Smooth muscle cell of the brain vasculature (primary cell): ENCODE measurements at regions not wholly inside any gene's neighbourhood (a gene's known extent, or its start where the extent isn't known, plus 50 kb on each side); places are given as distances from the start of the nearest gene placed in this dataset.

Experiments
- DNase-seq: peaks from one replicate; pipeline ENCODE4 v3.0.0-alpha.2; 2012; ENCODE audit warnings: low read depth, low spot score

DNA sequence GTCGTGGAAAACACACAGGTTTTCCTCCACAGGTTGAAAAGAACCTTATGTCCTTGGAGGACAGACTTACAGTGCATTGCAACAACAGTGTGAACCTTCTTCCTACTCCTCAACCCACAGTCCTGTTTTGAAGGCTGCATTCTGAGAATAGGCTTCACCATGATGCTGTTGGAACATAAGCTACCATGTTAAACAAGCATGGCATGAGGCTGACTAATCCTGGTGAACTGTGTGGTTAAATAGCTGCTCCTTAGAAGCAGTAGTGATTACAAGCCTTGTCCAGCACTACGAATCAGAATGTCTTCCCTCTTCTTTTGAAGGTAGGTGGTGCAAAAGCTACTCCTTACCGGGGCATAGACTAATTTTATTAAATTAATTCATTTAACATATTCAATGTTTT, 368.5 kb upstream of the EPHA7 start:
- no peak for DNase-seq

DNA sequence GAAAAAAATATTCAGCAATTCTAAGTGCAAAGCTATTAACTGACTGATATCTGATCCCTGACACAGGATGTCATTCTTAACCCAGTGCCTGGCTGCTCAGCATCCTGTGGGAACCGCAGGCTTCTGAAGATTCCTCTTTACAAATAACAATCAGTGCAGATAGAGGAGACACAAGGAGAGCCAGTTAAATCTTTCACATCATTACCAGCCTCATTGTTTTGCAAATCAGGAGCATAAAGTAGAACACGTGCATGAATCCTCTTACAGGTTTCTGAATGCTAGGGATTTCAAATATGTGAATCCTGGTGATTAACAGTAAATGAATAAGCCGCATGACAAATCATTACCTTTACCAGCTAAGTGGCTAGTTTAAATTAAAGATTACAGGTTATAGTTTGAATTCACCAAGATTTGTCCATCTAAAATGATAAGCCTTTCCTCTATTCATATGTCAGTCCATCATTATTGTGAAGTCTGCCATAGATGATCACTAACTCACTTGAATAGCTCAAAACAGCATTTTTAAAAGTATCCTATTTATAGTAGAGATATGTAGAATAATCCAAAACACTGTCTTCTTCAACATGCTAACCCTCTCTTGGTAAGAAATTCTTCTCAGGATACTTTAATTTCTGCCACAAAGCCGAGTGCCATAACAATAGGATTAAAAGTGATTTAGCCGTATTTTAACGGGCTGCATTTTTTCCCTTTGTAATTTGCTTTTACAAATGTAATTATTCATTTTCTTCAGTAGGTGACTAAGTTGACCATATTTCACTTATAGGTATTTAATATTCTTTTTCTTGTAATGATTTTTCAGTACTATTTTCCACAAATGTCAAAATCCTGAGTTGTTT, 367.3 kb upstream of the EPHA7 start:
- no peak for DNase-seq

DNA sequence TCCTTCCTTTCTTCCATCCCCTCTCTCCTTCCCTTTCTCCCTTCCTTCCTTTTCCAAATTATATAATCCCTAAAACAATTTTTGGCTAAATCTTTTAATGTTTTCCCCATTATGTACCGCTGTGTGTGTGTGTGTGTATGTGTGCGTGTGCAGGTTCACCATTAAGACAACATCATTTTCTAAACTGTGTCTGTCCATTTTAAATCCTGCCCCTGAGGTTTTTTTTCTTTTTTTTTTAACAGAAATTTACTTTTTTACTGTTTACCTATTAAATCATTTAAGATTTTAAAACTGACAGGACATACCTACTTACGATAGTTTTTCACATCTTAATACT, 366.3 kb upstream of the EPHA7 start:
- no peak for DNase-seq

DNA sequence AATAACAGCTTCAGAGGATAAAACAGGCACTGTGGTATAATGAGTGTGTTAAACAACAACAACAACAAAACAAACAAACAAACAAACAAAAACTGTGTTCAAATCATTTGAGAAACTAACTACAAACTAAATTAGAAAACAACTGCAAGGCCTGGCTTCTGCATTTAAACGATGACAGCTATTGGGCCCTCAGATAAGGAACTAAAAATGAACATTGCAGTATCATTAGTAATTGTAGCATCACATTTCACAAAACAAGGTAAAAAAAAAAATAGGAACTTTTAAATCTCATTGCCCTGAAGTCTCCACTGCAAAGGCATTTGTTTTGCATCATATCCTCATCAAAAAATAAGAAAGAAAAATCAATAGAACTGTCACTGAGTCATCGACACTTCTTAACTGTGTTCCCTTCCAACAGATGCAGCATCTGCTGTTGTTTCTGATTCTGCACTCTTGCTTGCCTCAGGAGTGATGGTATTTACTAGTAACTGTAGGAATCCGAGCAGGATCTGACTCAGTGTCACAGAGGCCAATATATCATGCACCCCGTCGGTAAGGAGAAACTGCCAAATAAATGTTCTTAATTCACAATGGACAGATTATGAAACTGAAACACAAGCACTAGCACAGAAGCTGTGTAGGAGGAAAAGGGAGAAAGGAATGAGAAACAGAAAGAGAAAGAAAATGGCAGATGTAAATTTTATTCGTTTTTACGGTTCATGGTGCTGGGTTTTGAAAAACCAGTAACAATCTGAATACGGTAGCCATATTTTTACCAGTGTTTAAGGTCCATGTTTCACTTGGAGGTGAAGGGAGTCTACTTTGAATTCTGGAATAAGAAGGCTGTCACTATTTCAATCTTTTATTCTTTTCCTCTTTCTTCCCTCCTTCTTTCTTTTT, 365.7 kb upstream of the EPHA7 start:
- DNase-seq: peak; percentile 88

DNA sequence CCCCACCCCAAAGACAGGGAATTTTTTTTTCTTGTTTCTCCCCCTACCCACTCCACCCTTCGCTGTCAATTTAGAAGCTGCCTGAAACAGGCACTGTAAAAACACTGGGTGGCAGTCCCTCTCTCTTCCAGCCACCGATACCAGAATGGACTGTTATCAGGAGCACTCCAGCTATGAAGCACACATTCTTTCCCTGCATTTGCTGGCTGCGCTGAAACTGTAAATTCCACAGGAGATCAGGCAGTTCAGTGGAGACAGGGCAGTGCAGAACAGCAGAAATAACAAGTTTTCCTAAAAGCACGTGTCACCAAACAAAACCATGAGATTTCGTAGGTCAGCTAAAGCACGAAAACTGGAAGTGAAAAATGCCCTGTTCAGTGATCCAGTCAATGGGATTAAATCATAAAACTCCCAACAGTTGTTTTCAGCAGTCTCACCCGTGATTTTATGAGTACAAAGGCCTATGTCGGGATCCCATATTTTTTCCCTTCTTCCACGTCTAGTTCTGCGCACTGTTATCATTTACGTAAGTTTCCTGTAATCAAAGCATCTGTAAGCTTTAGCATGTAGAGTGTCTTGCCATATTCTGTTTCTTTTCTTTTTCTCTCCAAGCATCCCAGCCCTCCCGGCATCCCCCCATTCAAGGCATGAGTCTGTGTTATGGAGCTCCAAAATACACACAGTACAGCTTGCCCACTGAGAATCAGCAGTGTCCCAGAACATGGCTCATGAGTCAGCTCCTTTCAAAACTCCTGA, 359.9 kb upstream of the EPHA7 start:
- DNase-seq: peak; percentile 77

DNA sequence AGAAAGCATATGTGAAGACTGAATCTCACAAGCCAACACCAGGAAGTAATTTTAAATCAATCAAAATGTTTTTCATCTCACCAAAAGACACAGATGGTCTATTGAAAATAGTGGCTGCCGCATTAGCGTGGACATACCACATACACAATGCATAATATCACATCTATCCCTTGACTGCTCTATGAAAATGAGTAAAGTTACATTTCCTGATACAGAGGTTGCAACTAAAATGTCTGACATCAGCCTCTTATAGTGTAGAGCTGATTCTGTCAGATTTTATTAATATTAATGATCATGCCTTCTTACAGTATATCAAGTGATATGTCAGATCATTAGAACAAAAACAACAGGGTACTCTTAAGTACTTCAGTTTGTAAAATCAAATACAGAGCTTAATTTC, 339.8 kb upstream of the EPHA7 start:
- no peak for DNase-seq

DNA sequence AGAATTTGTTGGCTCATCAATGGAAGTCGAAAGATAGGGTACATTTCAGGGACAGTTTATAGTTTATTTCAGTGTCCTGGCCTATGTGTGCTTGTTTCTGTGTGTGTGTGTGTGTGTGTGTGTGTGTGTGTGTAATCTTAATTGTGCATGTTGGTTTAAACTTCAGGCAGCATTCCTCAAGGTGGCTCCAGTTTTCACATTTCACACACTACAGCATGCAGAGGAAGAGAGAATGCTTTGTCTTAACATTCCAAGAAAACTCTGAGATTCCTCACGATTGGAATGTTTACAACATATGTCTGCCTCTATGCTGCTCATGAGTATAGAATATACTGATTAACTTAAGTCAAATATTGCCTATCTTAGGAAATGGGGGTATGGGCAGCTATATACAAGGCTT, 332.6 kb upstream of the EPHA7 start:
- DNase-seq: no peak

DNA sequence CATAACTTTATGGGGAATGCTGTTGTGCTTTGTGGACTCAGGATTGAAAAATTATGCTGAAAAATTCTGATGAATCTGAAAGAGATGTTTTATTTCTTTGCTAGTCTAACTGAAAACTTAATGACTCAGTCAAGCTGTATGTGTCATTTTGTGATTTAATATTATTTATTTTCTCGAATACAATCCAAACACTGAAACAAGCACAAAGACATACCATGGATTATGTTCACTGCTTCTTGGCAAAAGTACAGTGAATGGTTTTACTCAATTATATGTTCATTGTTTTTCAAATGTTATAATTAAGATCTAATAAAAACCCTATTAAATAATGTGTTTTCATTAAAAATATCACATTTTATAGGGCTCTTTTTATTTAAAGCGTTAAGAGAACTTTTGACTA, 330.6 kb upstream of the EPHA7 start:
- DNase-seq: no peak

DNA sequence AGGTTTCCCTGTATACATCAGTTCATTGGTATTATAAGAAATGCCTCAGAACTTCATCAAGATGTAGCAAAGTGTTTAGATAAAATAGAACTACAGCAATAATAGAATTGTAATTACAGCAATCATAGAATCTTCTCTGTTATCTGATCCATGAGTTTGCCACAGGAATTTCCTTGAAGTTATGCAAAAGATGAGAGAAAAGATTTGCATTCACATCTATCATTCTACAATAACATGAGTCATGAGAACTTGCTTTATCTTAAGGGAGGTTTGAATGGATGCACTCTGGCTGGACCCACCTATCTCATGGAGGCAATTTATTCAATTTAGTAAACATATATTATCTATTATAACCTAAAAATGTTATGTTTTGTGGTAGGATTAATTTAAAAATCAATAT, 329.8 kb upstream of the EPHA7 start:
- DNase-seq: no peak

DNA sequence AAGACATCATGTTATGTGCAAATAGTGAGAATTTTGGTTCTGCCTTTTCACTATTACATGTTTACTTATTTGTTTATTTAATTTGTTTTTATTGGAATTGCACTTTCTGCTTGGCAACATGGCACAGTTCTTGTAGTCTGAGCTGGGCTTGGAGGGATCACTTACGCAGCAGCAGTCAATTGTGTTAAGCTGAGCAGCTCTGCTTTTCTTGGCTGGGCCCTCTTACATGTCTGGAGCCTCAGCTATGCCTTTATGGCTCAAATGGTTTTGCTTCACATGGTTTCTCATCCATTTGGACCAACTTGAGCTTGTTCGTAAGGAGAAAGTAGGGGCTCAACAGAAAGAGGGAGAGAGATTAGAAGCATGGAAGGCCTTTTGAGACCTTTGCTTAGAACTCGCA, 327.5 kb upstream of the EPHA7 start:
- no peak for DNase-seq

DNA sequence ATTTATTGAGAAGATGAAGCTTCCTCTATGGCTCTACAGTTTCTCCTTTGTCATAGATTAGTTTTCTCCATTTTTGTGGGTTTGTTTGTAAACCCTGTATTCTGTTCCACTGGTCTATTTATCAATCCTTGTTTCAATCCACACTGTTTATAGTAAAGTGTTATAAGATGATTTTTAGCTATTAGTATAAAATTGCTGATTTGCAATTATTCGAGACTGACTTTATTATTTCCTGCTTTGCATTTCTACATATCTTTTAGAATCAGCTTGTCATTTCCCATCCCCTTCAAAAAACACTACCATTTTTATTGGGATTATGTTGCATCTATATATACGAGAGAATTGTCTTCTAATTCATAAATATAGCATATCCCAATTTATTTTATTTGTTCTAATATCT, 325.9 kb upstream of the EPHA7 start:
- no peak for DNase-seq

DNA sequence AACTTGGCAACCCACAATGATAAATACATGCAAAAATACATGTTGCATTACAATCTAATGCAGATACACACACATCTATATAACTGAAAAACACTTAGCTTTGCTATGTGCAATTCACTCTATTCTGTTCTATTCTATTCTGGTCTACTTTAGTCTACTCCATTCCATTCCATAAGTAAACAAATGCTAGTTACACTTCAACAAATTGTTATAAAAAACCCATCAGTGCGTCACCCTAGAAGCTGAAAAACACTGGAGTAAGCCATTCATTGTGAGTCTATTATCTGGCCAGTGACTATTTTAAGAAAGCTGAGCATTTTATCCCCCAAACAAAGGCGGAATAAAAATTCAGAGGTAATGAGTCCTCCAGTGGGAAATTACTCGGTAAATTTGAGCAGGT, 315.7 kb upstream of the EPHA7 start:
- no peak for DNase-seq

DNA sequence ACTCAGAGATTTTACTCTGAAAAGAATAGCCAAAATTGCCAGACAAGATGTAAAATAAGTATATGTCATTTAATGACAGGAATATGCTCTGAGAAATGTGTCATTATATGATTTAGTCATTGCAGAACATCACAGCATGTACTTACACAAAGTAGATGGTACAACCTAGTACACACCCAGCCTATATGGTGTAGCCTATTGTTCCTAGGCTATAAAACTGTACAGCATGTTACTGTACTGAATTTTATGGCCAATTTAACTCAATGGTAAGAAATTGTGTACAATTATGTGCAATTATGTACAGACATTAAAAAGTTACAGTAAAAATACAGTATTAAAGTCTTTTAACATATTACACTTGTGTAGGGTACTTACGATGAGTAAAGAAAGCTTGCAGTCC, 311.9 kb upstream of the EPHA7 start:
- no peak for DNase-seq

DNA sequence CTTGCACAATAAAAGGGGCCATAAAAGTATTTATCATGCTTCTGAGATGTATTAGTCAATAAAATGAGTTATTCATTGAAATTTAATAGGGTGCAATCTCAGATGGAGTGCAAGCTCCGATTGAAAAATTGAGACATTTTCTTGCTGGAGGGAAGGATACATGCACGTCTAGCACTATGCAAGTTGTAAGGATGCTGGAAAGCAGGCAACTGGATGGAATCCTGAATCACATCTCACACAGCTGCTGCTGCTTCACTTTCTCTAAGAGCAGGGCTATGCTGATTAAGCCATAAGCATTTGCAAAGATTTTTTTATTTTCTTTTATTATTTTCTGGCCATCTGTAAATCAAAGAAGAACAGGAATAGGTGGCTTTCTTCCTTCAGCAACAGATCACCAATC, 308.8 kb upstream of the EPHA7 start:
- DNase-seq: no peak

DNA sequence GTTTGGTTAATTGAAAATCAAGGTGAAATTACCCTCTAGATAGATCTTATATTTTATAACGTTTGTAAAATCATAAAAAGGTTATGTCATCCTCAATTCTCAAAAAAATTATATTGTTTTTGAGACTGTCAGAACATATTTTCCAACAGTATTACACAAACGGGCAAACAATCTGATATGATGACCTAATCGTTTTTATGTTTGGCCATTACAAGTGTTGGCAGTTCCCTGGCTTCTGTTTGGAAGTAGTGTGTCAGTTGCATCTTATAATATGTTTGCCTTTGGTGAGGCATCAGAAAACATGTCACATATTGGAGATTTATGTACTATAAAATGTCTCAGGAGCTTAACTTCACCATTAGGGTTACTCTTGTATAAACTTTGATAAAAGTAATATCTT, 308.1 kb upstream of the EPHA7 start:
- no peak for DNase-seq

DNA sequence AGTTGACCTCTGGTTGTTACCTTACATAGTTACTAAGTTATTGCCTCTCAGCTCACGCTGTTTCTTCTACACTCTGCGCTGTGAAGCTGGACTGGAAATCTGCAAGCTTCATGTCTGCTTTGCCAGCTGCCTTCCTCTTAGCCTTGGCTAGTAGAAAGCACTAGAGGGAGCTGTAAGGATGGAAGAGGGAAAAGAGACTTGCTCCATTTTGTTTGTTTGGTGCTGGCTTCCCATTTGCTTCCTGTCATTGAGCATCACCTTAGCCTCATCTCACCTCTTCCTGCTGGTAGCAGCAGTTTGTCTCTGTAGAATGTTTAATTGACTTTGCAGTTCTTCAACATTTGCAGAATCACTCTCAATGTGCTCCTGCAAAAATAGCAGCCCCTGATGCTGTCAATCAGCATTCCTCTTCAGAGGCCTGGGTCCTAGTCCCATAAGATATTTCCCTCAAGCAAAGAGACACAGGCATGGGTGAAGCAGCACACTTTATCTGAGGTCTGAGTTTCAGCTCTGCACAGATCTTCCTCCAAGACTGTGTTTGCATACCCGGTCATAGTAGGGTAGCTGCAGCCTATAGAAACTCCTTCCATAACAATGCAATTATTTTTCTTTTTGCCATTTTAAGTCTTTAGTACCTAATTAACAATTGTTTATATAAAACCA, 302.2 kb upstream of the EPHA7 start:
- peak; percentile 57 for DNase-seq

DNA sequence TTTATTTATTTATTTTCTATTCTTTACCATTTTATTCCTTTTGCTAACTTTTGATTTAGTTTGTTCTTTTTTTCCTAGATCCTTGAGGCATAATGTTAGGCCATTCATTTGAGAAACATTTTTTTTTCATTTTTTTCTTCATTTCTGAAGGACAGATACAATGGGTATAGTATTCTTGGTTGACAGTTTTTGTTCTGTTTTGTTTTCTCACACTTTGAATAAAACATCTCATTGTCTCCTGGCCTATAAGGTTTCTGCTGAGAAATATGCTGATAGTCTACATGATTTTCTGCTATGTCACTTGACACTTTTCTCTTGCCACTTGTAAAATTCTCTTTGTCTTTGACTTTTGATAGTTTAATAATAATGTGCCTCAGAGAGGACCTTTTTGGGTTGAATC, 294.6 kb upstream of the EPHA7 start:
- DNase-seq: no peak

DNA sequence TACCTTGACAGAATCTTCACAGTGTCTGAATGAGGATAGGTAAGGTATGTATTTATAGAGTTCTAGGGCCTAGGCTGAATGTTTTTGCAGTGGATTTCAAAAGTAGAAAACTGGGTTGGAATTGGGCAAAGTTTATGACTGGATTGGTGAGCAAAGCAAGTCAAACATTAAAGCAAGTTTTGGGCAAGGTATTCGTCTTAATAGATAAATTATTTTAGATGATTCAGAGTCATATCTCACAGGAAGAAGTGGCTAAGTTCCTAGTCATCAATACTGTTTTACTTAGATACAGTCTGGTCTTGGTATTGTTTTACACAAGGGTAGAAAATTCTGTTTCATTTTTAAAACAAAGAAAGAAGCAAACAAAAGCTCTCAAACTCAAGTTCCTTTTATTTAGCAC, 284.1 kb upstream of the EPHA7 start:
- no peak for DNase-seq

DNA sequence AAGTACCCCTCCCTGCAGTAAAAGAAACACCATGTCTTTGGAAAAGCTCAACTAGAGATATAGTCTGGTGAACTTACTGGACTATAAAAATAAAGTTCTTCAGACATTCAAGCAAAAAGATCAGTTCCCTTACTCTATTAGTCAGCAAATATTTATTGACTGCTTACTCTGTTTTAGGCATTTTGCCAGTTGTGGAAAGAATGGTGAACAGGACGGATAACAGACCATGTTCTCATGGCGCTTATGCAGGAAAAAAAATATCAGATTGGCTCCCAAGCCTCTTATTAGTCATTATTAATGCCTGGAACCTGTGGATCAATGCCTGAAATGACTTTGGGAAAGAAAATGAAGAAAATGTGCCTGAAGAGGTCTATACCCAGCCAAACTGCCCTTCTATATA, 282.2 kb upstream of the EPHA7 start:
- no peak for DNase-seq

DNA sequence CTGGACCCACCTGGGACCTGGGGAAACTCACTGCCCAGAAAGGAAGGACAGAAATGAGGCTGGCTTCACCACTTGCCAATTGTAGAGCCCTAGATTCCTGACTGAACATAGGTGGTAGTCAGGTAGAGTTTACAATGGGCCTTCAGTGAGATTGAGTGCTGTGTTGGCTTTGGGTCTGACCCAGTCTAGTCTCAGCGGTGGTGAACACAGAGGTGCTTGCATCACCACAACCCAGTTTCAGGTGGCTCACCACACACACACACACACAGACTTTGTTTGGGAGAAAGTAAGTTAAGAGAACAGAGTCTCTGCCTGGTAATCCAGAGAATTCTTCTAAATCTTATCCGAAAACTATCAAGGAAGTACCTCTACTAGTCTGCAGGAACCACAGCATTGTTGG, 266.1 kb upstream of the EPHA7 start:
- no peak for DNase-seq

DNA sequence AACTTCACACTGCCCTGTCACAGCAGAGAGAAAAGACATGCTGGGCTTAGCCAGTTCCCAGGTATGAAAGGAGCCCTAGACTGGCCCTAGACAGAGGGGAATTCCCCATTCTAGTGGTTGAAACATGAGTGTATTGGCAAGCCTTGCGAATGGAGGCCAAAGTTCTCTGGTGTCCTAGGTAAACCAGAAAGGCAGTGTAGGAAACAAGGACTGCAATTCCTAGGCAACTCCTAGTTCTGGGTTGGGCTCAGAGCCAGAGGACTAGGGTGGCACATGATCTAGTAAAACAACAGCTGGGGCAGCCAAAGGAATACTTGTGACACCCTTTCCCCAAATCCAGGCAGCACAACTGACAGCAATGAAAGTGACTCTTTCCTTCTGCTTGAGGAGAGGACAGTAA, 265.0 kb upstream of the EPHA7 start:
- no peak for DNase-seq

DNA sequence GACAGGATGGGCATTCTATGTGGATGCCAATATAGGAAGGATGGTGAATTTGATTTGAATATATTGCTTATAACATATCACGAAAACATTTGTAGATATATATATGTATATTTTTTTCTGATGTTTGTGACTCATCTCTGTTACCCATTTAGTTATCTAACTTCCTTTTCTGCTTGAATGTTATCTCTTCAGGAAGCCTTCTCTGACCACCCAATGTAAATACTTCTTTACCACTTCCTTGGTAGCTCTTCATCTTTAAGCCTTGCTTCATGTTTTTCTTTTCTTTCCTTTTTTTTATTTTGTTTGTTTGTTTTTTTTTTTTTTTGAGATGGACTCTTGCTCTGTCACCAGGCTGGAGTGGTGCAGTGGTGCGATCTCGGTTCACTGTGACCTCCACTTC, 260.5 kb upstream of the EPHA7 start:
- no peak for DNase-seq
